ENCODE measurements at regions not wholly inside any gene's neighbourhood (a gene's known extent, or its start where the extent isn't known, plus 50 kb on each side); places are given as distances from the start of the nearest gene placed in this dataset.

DNA sequence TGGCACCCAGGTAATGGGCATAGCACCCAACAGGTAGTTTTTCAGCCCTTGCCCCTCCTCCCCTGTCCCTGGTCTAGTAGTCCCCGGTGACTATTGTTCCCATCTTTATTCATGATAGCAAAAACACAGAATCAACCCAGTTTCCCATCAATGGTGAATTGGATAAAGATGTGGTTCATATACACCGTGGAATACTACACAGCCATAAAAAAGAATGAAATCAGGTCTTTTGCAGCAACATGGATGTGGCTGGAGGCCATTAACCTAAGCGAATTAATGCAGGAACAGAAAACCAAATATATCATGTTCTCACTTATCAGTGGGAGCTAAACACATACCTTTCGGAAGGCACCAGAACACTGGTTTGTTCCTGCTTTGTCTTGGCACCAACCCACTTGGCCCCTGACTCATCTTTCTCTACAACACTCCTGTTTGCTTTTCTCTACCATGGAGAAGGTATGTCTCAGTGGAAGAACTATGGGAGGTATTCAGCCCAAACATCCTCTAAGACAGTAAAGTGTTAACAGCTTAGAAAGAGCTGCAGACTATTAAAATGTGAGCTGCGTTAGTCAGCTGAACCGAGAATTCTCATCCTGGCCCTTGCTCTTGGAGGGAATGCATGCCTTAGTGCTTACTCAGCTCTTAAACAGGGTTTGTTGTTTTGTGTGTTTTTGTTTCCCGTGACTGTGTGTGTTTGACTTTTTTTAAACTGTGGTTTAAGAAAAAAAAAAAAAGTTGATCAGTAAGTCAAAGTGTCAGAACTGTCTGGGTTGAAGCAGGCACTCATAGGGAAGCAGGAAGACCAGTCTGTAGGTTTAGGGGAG is 203.0 kb downstream of the TOMM20 start:
- peaks cover 0 to 2% (median 0%) of the 10 kb centered on the region in 7 donors for H3K9me3 Mint-ChIP-seq
- peak in 2 of 3 donors; percentile 22 to 51 for DNase-seq
- no peak overlapping the region for H3K9ac ChIP-seq (ENCODE audit: insufficient read depth, low read length, poor library complexity, severe bottlenecking)
- no peaks in the 10 kb centered on the region for H4K20me1 ChIP-seq (ENCODE audit: insufficient read depth, low read length)
- 68% methylated on average over 4 of the region's 7 CpGs for WGBS (ENCODE audit: insufficient coverage)
- H3K36me3 Mint-ChIP-seq = peaks cover 2 to 7% of the 10 kb centered on the region in 2 donors
- no peak for TF ChIP-seq CTCF (IDR thresholded peaks at IDR 0.05)
- intact Hi-C loops (cut with micrococcal nuclease) = no loop called here
- no peak overlapping the region for H3K4me3 ChIP-seq (replicated peaks in 1 of 3; ENCODE audit: low read depth in 2 of 3, low read length in 3 of 3)
- no peaks in the 10 kb centered on the region for H3K9me3 ChIP-seq (replicated peaks in 1 of 2; ENCODE audit: control insufficient read depth in 1 of 2, insufficient read depth in 1 of 2, low read length in 2 of 2)
- peak overlapping the region in 6 of 7 donors; percentile 46 to 87 (median 83) for H3K27ac Mint-ChIP-seq
- no peak overlapping the region for H2AFZ ChIP-seq (ENCODE audit: insufficient read depth, low read depth, low read length, poor library complexity, severe bottlenecking)
- H3K4me2 ChIP-seq (replicated peaks; ENCODE audit: extremely low read depth, low read length, poor library complexity, severe bottlenecking) = no peak overlapping the region
- H3K4me3 Mint-ChIP-seq = peak overlapping the region in 1 of 2 donors; percentile 8
- H3K27me3 Mint-ChIP-seq (ENCODE audit: low read depth in 3 of 3) = peaks cover 0 to 6% (median 1%) of the 10 kb centered on the region in 3 donors
- no peaks in the 10 kb centered on the region for H3K79me2 ChIP-seq (ENCODE audit: insufficient read depth, low read length)
- no peaks in the 10 kb centered on the region for H3K27me3 ChIP-seq (ENCODE audit: control insufficient read depth in 2 of 2, insufficient read depth in 2 of 2, low read length in 2 of 2)
- H3K4me1 Mint-ChIP-seq = peaks cover 56% of the 10 kb centered on the region
- H3K36me3 ChIP-seq (replicated peaks in 1 of 2; ENCODE audit: control insufficient read depth in 1 of 2, insufficient read depth in 2 of 2, low read length in 2 of 2) = no peaks in the 10 kb centered on the region
- H3K4me1 ChIP-seq (ENCODE audit: control insufficient read depth in 1 of 2, insufficient read depth in 2 of 2, low read length in 2 of 2) = peaks cover 28 to 45% of the 10 kb centered on the region in 2 donors
- peak overlapping the region in 1 of 2 donors; percentile 15 for H3K27ac ChIP-seq (ENCODE audit: low read depth in 1 of 2, low read length in 2 of 2)

GRCh38 chr1:234924450-234925355 is 203.9 kb downstream of the TOMM20 start:
- Histone ChIP-seq H3K9me3 (replicated peaks in 1 of 2; ENCODE audit: control insufficient read depth in 1 of 2, insufficient read depth in 1 of 2, low read length in 2 of 2) (peaks cover 0 to 5% of the 10 kb centered on the region in 2 donors), H3K4me3 (replicated peaks in 1 of 3; ENCODE audit: low read depth in 2 of 3, low read length in 3 of 3) (no peak overlapping the region), H3K27ac (ENCODE audit: low read depth in 1 of 2, low read length in 2 of 2) (no peak overlapping the region), H2AFZ (ENCODE audit: insufficient read depth, low read depth, low read length, poor library complexity, severe bottlenecking) (no peak overlapping the region), H3K36me3 (replicated peaks in 1 of 2; ENCODE audit: control insufficient read depth in 1 of 2, insufficient read depth in 2 of 2, low read length in 2 of 2) (no peaks in the 10 kb centered on the region), H3K4me2 (replicated peaks; ENCODE audit: extremely low read depth, low read length, poor library complexity, severe bottlenecking) (no peak overlapping the region), H3K4me1 (ENCODE audit: control insufficient read depth in 1 of 2, insufficient read depth in 2 of 2, low read length in 2 of 2) (peaks cover 28 to 40% of the 10 kb centered on the region in 2 donors), H3K27me3 (ENCODE audit: control insufficient read depth in 2 of 2, insufficient read depth in 2 of 2, low read length in 2 of 2) (no peaks in the 10 kb centered on the region), H4K20me1 (ENCODE audit: insufficient read depth, low read length) (no peaks in the 10 kb centered on the region), H3K79me2 (ENCODE audit: insufficient read depth, low read length) (no peaks in the 10 kb centered on the region), H3K9ac (ENCODE audit: insufficient read depth, low read length, poor library complexity, severe bottlenecking) (no peak overlapping the region)
- intact Hi-C loops (cut with micrococcal nuclease) = loop anchor here in 1 of 2 donors (5.0 kb wide), 1 partner anchor 42 kb away; no protein-coding TSS in a partner anchor
- 66% methylated on average over 13 of the region's 17 CpGs for WGBS (ENCODE audit: insufficient coverage)
- peaks cover 57% of the 10 kb centered on the region for H3K4me1 Mint-ChIP-seq
- peaks cover 0 to 6% (median 1%) of the 10 kb centered on the region in 3 donors for H3K27me3 Mint-ChIP-seq (ENCODE audit: low read depth in 3 of 3)
- peaks cover 0 to 7% (median 4%) of the 10 kb centered on the region in 7 donors for H3K9me3 Mint-ChIP-seq
- peak overlapping the region in 1 of 2 donors; percentile 52 for H3K4me3 Mint-ChIP-seq
- H3K36me3 Mint-ChIP-seq = peaks cover 5 to 7% of the 10 kb centered on the region in 2 donors
- no peak for TF ChIP-seq CTCF (IDR thresholded peaks at IDR 0.05)
- H3K27ac Mint-ChIP-seq = peak overlapping the region in 5 of 7 donors; percentile 76 to 89 (median 83)
- peak in 1 of 3 donors; percentile 56 for DNase-seq

Data from CD14-positive monocyte (primary cell).